COLO829 (cell line): ENCODE measurements at regions not wholly inside any gene's neighbourhood (a gene's known extent, or its start where the extent isn't known, plus 50 kb on each side); places are given as distances from the start of the nearest gene placed in this dataset.
"Not testable (repeated sequence)": the region's sequence is repeated elsewhere in the genome, so short reads cannot be mapped to it uniquely, and the experiment has no call there.

Experiments used
- DNase-seq: peaks from one replicate; pipeline ENCODE4 v3.0.0; 2012; ENCODE audit warnings: low spot score

- not testable (repeated sequence) for DNase-seq
Measured at GRCh38 chr1:223961985-223962384, 116.2 kb upstream of the TP53BP2 start.

- DNase-seq: not testable (repeated sequence)
Measured at GRCh38 chr1:223952801-223953200, 107.1 kb upstream of the TP53BP2 start.

GRCh38 chr1:223951551-223951950 is 105.8 kb upstream of the TP53BP2 start:
- not testable (repeated sequence) for DNase-seq

GRCh38 chr1:223949944-223950343 is 104.2 kb upstream of the TP53BP2 start:
- not testable (repeated sequence) for DNase-seq

GRCh38 chr1:223948041-223948440 is 102.3 kb upstream of the TP53BP2 start:
- not testable (repeated sequence) for DNase-seq

GRCh38 chr1:223936592-223936991 is 90.8 kb upstream of the TP53BP2 start:
- DNase-seq: not testable (repeated sequence)

GRCh38 chr1:223931476-223931875 is 85.7 kb upstream of the TP53BP2 start:
- DNase-seq: not testable (repeated sequence)

GRCh38 chr1:223920805-223921204 is 75.1 kb upstream of the TP53BP2 start:
- DNase-seq: not testable (repeated sequence)

GRCh38 chr1:223915476-223915875 is 69.7 kb upstream of the TP53BP2 start:
- not testable (repeated sequence) for DNase-seq

- DNase-seq: not testable (repeated sequence)
Measured at GRCh38 chr1:223913715-223914114, 68.0 kb upstream of the TP53BP2 start.

GRCh38 chr1:223907943-223908587 is 62.3 kb upstream of the TP53BP2 start:
- not testable (repeated sequence) for DNase-seq

GRCh38 chr1:223903221-223903620 is 57.5 kb upstream of the TP53BP2 start:
- DNase-seq: not testable (repeated sequence)

- not testable (repeated sequence) for DNase-seq
Measured at GRCh38 chr1:223899775-223900174, 54.0 kb upstream of the TP53BP2 start.

GRCh38 chr1:223897097-223897496 is 51.4 kb upstream of the TP53BP2 start:
- DNase-seq: not testable (repeated sequence)

GRCh38 chr1:223895950-223896349 is 50.2 kb upstream of the TP53BP2 start:
- not testable (repeated sequence) for DNase-seq
